HL-60 (cell line): ENCODE measurements at regions not wholly inside any gene's neighbourhood (a gene's known extent, or its start where the extent isn't known, plus 50 kb on each side); places are given as distances from the start of the nearest gene placed in this dataset.

ENCODE experiments used
- GABPA ChIP-seq: IDR thresholded peaks from 2 replicates; pipeline ENCODE4 v1.6.1; 2012; ENCODE audit warnings: low read depth
- POLR2AphosphoS5 ChIP-seq: IDR thresholded peaks from 2 replicates; pipeline ENCODE4 v1.6.1; 2012; ENCODE audit warnings: low read depth
- TF ChIP-seq, protein P1 (sequence below): IDR thresholded peaks from one replicate; pipeline ENCODE4 v1.5.1; 2011; ENCODE audit warnings: low read length, control low read depth, inconsistent platforms; ENCODE audit not compliant: insufficient read depth
- TF ChIP-seq, protein P2 (sequence below): IDR thresholded peaks from 2 replicates; pipeline ENCODE4 v1.6.1; 2012; ENCODE audit warnings: low read depth; ENCODE audit not compliant: insufficient replicate concordance

DNA sequence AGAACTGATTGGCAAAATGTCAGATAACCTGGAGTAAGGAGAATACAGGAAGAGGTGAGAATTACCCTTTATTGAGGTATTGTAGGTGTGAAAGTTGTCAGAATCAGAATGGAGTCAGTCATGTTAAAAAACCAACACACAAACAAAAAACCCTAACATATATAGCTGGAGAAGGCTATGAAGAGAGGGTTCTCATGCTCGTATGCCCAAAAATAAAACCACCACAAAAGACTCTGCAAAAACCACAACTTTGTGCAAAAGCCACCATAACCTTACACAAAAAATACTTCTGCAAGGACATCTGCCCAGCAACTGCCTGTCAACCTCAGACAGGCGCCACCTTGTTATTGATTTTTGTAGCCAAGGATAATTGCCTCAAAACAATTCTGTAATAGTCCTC lies 136.0 kb downstream of the CD47 start:
- TF ChIP-seq, protein P1, sequence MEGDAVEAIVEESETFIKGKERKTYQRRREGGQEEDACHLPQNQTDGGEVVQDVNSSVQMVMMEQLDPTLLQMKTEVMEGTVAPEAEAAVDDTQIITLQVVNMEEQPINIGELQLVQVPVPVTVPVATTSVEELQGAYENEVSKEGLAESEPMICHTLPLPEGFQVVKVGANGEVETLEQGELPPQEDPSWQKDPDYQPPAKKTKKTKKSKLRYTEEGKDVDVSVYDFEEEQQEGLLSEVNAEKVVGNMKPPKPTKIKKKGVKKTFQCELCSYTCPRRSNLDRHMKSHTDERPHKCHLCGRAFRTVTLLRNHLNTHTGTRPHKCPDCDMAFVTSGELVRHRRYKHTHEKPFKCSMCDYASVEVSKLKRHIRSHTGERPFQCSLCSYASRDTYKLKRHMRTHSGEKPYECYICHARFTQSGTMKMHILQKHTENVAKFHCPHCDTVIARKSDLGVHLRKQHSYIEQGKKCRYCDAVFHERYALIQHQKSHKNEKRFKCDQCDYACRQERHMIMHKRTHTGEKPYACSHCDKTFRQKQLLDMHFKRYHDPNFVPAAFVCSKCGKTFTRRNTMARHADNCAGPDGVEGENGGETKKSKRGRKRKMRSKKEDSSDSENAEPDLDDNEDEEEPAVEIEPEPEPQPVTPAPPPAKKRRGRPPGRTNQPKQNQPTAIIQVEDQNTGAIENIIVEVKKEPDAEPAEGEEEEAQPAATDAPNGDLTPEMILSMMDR = no peak
- TF ChIP-seq POLR2AphosphoS5 (no peak), GABPA (no peak)
- TF ChIP-seq, protein P2, sequence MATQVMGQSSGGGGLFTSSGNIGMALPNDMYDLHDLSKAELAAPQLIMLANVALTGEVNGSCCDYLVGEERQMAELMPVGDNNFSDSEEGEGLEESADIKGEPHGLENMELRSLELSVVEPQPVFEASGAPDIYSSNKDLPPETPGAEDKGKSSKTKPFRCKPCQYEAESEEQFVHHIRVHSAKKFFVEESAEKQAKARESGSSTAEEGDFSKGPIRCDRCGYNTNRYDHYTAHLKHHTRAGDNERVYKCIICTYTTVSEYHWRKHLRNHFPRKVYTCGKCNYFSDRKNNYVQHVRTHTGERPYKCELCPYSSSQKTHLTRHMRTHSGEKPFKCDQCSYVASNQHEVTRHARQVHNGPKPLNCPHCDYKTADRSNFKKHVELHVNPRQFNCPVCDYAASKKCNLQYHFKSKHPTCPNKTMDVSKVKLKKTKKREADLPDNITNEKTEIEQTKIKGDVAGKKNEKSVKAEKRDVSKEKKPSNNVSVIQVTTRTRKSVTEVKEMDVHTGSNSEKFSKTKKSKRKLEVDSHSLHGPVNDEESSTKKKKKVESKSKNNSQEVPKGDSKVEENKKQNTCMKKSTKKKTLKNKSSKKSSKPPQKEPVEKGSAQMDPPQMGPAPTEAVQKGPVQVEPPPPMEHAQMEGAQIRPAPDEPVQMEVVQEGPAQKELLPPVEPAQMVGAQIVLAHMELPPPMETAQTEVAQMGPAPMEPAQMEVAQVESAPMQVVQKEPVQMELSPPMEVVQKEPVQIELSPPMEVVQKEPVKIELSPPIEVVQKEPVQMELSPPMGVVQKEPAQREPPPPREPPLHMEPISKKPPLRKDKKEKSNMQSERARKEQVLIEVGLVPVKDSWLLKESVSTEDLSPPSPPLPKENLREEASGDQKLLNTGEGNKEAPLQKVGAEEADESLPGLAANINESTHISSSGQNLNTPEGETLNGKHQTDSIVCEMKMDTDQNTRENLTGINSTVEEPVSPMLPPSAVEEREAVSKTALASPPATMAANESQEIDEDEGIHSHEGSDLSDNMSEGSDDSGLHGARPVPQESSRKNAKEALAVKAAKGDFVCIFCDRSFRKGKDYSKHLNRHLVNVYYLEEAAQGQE = no peak
